Endothelial cell of umbilical vein (primary cell): ENCODE measurements at regions not wholly inside any gene's neighbourhood (a gene's known extent, or its start where the extent isn't known, plus 50 kb on each side); places are given as distances from the start of the nearest gene placed in this dataset.

Experiments used
- BruUV-seq: library from RNA; stranded (reverse); fragments of 400-500 nt; replicated peaks from 2 replicates; lab custom pipeline; 2021; lab: Mats Ljungman, UMichigan
- CTCF ChIA-PET: fragments of 300-600, 350-600 bp; sonication (Branson Sonifier 250); formaldehyde crosslinking; loops from one replicate; lab custom pipeline; 2021; ENCODE audit warnings: antibody characterized with exemption, inconsistent platforms; lab: Charles Lee
- POLR2A ChIA-PET: fragments of 300-600, 350-600 bp; sonication (Branson Sonifier 250); formaldehyde crosslinking; loops from one replicate; lab custom pipeline; 2021; ENCODE audit warnings: antibody characterized with exemption, inconsistent platforms; lab: Charles Lee
- DNase-seq: peaks from one replicate; pipeline ENCODE4 v3.0.0-alpha.2; 2011; ENCODE audit warnings: low read depth, low spot score
- FAIRE-seq: peaks from 2 replicates; lab custom pipeline; 2011; peaks lifted over from hg19 to GRCh38; lab: Jason Lieb, UNC
- H2AFZ ChIP-seq: 2 replicates; pipeline ENCODE4 v1.6.0; 2012; ENCODE audit warnings: low read depth, low read length, control low read depth, inconsistent platforms
- H3K27ac ChIP-seq: 2 replicates; pipeline ENCODE4 v1.5.1; 2011; ENCODE audit warnings: low read depth, mild to moderate bottlenecking, control low read depth, low read length, moderate library complexity; ENCODE audit not compliant: insufficient read depth
- H3K27me3 ChIP-seq, 2 experiments: 2 replicates each; pipeline versions ENCODE4 v1.6.0 to v1.6.1; 2011; ENCODE audit warnings: low read length in 2 of 2, mixed read lengths in 1 of 2; ENCODE audit not compliant: control insufficient read depth in 2 of 2, insufficient read depth in 2 of 2
- H3K36me3 ChIP-seq, 2 experiments: 2 replicates in 1 of 2; 3 replicates in 1 of 2; pipeline ENCODE4 v1.5.1; 2011; ENCODE audit warnings: low read length in 2 of 2, mild to moderate bottlenecking in 1 of 2, moderate library complexity in 1 of 2; ENCODE audit not compliant: control insufficient read depth in 2 of 2, insufficient read depth in 2 of 2; ENCODE audit errors: extremely low read depth in 1 of 2
- H3K4me1 ChIP-seq: 3 replicates; pipeline ENCODE4 v1.5.1; 2011; ENCODE audit warnings: mild to moderate bottlenecking, low read length; ENCODE audit not compliant: control insufficient read depth, insufficient read depth; ENCODE audit errors: extremely low read depth
- H3K4me2 ChIP-seq: 2 replicates; pipeline ENCODE4 v1.6.1; 2011; ENCODE audit warnings: low read length, control low read depth, mixed read lengths; ENCODE audit not compliant: insufficient read depth
- H3K4me3 ChIP-seq, 3 experiments: fragments of 200-600 bp in 1 of 3; sonication (generic), shearing (Covaris generic) in 1 of 3; replicated peaks in 1 of 3; 2 replicates each; pipeline ENCODE4 v1.5.1; 2011 to 2016; ENCODE audit warnings: control low read depth in 3 of 3, low read length in 3 of 3, mild to moderate bottlenecking in 2 of 3, inconsistent platforms in 1 of 3, low read depth in 1 of 3, moderate library complexity in 1 of 3; ENCODE audit not compliant: insufficient read depth in 1 of 3
- H3K79me2 ChIP-seq: 2 replicates; pipeline ENCODE4 v1.6.0; 2012; ENCODE audit warnings: low read length, inconsistent platforms; ENCODE audit not compliant: control insufficient read depth, insufficient read depth
- H3K9ac ChIP-seq: replicated peaks from 2 replicates; pipeline ENCODE3; 2011; ENCODE audit warnings: low read length, control low read depth; ENCODE audit not compliant: insufficient read depth; ENCODE audit errors: extremely low read depth
- H3K9me1 ChIP-seq: replicated peaks from 3 replicates; pipeline ENCODE4 v1.6.0; 2011; ENCODE audit warnings: mild to moderate bottlenecking, low read length; ENCODE audit not compliant: control insufficient read depth, insufficient read depth; ENCODE audit errors: extremely low read depth
- H3K9me3 ChIP-seq: replicated peaks from 2 replicates; pipeline ENCODE4 v1.5.1; 2012; ENCODE audit warnings: low read length, inconsistent platforms; ENCODE audit not compliant: control insufficient read depth, insufficient read depth
- H4K20me1 ChIP-seq: replicated peaks from 2 replicates; pipeline ENCODE3; 2011; ENCODE audit warnings: mild to moderate bottlenecking, low read length; ENCODE audit not compliant: control insufficient read depth, insufficient read depth; ENCODE audit errors: extremely low read depth
- EZH2 ChIP-seq: IDR thresholded peaks from 2 replicates; pipeline ENCODE4 v1.6.1; 2012; ENCODE audit warnings: borderline replicate concordance, low read depth, mild to moderate bottlenecking, moderate library complexity, low read length, inconsistent platforms; ENCODE audit not compliant: severe bottlenecking
- FOS ChIP-seq: IDR thresholded peaks from 2 replicates; pipeline ENCODE4 v1.6.1; 2011; ENCODE audit warnings: mild to moderate bottlenecking, low read length, moderate library complexity, borderline replicate concordance; ENCODE audit not compliant: insufficient read depth
- GATA2 ChIP-seq: IDR thresholded peaks from 2 replicates; pipeline ENCODE4 v1.7.0; 2011; ENCODE audit warnings: low read depth, mild to moderate bottlenecking, moderate library complexity, mixed read lengths, low read length; ENCODE audit not compliant: insufficient read length, insufficient read depth
- JUN ChIP-seq: IDR thresholded peaks from 2 replicates; pipeline ENCODE4 v1.6.1; 2011; ENCODE audit warnings: borderline replicate concordance, low read depth; ENCODE audit not compliant: insufficient read length, insufficient read depth
- MYC ChIP-seq: IDR thresholded peaks from one replicate; pipeline ENCODE4 v1.6.1; 2011; ENCODE audit warnings: mild to moderate bottlenecking, low read depth, low read length
- POLR2A ChIP-seq: IDR thresholded peaks from 2 replicates; pipeline ENCODE4 v1.6.1; 2012; ENCODE audit warnings: low read depth, mild to moderate bottlenecking, control low read depth, low read length
- POLR2AphosphoS5 ChIP-seq: IDR thresholded peaks from 2 replicates; pipeline ENCODE4 v1.6.1; 2012; ENCODE audit warnings: low read depth, mild to moderate bottlenecking, control low read depth, low read length, moderate library complexity; ENCODE audit not compliant: insufficient read depth
- dilution Hi-C: fragments of 300-500 bp; cut with MboI; formaldehyde crosslinking; loops from one replicate; pipeline ENCODE4 v1.15.0; 2019; ENCODE audit warnings: low sequenced_read_pairs; ENCODE audit not compliant: extremely low pct_ligation_motif_present
- intact Hi-C: fragments of 100-400 bp; cut with micrococcal nuclease; formaldehyde crosslinking; loops from one replicate; pipeline ENCODE4 v1.10.0; 2022
- TF ChIP-seq, protein P1 (sequence below): IDR thresholded peaks from 2 replicates; pipeline ENCODE4 v1.6.1; 2011; ENCODE audit not compliant: insufficient read depth, insufficient read length
- TF ChIP-seq, protein P2 (sequence below), 2 donors: IDR thresholded peaks; 1 replicate in 1 of 2; 2 replicates in 1 of 2; pipeline ENCODE4 v1.5.1; 2011; ENCODE audit warnings: low read length in 2 of 2, mild to moderate bottlenecking in 2 of 2, moderate library complexity in 2 of 2, control low read depth in 1 of 2, inconsistent platforms in 1 of 2, low read depth in 1 of 2; ENCODE audit not compliant: insufficient read depth in 1 of 2; ENCODE audit errors: extremely low read depth in 1 of 2

DNA sequence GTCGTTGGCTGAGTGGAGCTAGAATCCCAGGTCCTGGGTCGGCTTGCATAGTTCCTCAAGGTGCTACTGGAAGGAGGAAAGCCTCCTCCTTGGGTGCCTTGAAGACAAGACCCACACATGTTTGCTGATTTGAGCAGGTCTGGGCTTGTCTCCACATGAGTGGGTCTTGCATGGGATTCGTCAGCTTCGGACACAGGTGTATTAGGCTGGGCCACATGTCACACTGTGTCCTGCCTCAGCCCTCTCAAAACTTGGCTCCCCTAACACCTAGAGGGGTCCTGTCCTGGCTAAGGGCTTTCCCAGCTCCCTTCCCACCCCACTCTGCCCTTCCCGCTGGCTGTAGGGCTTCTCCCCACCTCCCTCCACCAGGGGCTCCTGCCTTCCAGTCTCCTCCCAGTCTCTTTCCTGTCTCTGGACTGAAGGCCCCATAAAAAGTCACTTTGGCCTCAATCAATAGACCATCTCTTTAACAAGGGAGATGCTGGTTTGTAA is 73.0 kb upstream of the ADPGK start:
- intact Hi-C loops (no loop called here), dilution Hi-C loops (no loop called here)
- no peaks in the 10 kb centered on the region for H3K9me3 ChIP-seq
- H3K4me2 ChIP-seq: no peak overlapping the region
- H3K36me3 ChIP-seq: no peaks in the 10 kb centered on the region
- no peak overlapping the region for H3K9ac ChIP-seq
- CTCF ChIA-PET: no interaction called here
- no peaks in the 10 kb centered on the region for H3K27me3 ChIP-seq
- H3K4me3 ChIP-seq: no peak overlapping the region
- no peak overlapping the region for H2AFZ ChIP-seq
- H3K9me1 ChIP-seq: no peaks in the 10 kb centered on the region
- BruUV-seq: no TSS peak
- no peak overlapping the region for H3K27ac ChIP-seq
- H4K20me1 ChIP-seq: no peaks in the 10 kb centered on the region
- no peaks in the 10 kb centered on the region for H3K79me2 ChIP-seq
- DNase-seq (no peak), FAIRE-seq (no peak)
- no peaks in the 10 kb centered on the region for H3K4me1 ChIP-seq
- POLR2A ChIA-PET: no interaction called here
- TF ChIP-seq GATA2: no peak
- TF ChIP-seq, protein P1, sequence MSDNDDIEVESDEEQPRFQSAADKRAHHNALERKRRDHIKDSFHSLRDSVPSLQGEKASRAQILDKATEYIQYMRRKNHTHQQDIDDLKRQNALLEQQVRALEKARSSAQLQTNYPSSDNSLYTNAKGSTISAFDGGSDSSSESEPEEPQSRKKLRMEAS: no peak
- TF ChIP-seq FOS: no peak
- no peak for TF ChIP-seq MYC
- no peak for TF ChIP-seq POLR2AphosphoS5
- TF ChIP-seq POLR2A: no peak
- TF ChIP-seq, protein P2, sequence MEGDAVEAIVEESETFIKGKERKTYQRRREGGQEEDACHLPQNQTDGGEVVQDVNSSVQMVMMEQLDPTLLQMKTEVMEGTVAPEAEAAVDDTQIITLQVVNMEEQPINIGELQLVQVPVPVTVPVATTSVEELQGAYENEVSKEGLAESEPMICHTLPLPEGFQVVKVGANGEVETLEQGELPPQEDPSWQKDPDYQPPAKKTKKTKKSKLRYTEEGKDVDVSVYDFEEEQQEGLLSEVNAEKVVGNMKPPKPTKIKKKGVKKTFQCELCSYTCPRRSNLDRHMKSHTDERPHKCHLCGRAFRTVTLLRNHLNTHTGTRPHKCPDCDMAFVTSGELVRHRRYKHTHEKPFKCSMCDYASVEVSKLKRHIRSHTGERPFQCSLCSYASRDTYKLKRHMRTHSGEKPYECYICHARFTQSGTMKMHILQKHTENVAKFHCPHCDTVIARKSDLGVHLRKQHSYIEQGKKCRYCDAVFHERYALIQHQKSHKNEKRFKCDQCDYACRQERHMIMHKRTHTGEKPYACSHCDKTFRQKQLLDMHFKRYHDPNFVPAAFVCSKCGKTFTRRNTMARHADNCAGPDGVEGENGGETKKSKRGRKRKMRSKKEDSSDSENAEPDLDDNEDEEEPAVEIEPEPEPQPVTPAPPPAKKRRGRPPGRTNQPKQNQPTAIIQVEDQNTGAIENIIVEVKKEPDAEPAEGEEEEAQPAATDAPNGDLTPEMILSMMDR (IDR thresholded peaks at IDR 0.05; ENCODE audit: extremely low read depth in 1 of 2, insufficient read depth in 1 of 2, low read depth in 1 of 2, low read length in 2 of 2): no peak
- TF ChIP-seq EZH2: no peak
- no peak for TF ChIP-seq JUN
